GM19238 (cell line): ENCODE measurements at regions not wholly inside any gene's neighbourhood (a gene's known extent, or its start where the extent isn't known, plus 50 kb on each side); places are given as distances from the start of the nearest gene placed in this dataset.

Experiments used
- DNase-seq: peaks from one replicate; pipeline ENCODE4 v3.0.0; 2011; ENCODE audit warnings: low spot score; ENCODE audit not compliant: insufficient read length

DNA sequence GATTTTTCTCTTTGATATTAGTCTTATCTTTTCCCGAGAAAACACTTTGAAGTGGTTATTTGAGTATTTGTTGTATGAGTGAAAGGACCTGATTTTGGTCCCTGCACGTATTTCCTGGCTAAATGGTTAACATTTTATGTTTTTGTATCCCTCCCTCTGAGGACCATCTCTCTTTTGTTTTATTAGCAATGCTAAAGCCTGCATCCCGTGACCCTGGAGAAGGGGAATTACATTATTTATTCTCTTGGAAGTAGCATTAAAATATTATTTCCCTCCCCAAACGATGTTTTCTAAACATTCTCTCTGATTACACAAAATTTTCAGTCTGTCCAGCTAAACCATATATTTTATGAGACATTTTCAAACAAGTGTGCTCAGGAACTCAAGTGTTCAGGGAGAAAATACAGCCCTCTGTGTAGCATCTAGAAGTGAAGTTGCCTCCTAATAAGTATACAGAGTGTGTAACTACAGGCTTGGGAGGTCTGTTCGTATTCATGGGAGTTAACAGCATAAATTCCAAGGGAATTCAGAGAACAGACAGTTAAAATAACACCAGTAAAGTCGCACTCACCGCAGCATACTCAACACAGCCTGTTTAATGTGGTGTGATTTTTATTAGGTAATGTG is 163.8 kb upstream of the NPVF start:
- no peak for DNase-seq

DNA sequence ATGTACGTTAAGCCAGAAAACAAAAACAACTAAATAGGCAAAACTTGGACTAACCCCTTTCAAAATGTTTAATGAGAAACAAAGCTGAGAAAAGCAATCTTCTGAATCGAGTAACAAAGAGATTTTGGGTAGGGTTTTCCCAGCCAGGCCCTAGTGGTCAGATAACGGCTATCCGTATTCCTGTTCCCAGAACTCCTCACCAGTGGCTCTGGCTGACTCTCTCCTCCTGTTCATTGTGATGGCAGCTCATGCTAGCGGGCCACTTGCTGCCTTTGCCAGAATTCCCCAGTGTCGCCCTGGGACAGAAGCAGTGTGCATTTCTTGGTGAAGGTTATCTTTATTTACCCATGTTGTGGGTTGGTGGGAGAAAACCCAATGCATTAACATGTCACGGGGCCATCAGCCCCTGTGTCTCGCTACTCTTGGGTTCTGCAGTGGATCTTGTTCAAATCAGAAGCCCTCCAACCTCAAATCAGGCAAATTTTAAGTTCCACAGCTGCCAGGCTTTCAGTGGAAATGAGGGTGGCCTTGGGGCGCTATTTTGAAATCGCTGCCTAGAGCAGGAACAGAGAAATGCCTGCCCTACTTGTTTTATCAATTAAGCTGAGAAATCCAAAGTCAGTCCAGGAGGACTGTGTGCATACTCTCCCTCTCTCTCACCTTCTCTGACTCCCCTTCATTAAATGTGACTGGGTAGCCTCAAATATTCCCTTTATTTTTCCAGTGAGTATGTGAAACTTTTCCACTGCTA is 164.5 kb upstream of the NPVF start:
- DNase-seq = no peak

DNA sequence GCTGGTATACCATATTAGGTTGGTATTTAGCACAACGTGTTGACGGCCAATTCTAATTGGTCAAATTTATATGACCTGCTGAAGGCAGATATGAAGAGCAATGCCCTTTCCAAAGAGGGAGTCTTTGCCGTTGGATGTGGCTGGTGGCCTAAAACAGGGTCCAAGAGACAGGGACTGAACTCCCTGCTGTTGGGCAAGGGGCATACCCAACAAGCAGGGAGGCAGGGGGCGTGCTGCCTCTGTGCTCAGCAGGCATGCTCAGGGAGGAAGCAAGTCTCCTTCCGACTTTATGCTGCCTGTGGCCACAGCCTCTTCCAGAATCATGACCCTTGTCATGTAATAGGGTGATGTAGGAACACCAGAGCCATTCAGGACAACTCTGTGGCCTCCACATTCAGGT is 167.7 kb upstream of the NPVF start:
- no peak for DNase-seq

DNA sequence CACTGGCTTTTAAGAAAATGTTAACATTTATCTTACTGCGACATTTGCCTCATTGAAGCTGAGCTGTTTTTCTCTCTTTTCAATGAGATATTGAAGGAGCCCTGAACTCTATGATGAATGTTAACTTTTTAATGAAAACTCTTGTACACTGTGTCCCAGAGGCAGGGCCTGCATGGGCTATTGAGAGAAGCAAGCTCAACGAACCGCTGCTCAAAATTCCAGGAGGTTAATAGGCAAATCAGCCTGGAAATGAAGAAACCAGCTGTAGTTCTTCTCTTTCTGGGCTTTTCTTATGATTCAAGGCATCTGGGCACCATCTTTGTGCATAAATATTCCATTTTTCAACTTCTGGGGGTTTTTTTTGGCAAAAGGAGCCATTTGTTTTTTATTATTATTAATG is 168.4 kb upstream of the NPVF start:
- no peak for DNase-seq

DNA sequence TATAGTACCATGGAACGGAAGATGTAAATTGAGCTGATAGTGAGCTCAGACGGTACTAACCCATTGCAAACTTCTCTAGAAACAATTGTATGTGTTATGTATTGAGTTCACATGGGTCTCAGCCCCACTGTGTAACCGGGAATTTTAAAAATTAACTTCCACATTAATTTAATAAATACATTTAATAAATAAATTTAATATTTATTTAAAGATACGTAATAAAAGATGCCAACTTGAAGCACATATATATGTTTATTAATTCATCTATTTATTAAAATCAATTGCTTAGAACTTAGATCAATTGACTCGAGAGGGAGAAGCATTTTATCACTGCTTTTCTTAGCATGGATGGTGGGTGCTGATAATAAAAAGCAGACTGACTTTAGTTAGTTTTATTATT is 170.1 kb upstream of the NPVF start:
- DNase-seq = no peak

DNA sequence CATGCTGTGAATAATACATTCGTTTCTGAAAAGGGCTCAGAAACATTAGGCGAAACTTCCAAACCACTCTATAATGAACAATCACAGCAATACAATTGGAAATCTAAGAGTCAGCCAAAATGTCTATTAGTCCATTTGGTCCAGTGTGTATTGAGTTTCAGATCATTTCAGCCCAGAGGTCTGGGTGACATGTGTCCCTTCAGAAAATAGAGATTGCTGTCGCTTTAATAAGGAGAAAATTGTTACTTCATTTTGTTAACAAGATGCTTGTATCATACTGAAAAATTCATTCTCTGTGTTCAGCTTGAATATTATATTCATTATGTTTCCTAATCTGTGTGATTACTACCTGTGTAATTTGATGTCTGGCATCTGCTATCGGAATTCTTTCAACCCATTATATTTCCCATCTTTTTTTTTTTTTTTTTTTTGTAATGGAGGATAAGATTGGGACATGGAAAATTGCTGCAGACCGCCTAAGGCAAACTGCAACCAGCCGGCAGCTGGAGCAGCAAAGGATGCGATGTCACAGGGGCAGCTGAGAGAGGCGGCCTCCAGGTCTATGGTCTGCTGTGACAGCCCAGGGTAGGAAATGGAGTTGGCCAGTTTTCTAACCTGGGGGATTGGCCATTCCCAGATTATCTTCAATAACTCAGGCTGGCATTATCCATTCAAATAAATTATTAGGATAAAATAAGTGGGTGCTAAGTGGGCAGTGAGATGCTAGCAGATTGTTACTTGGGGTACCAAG is 170.9 kb upstream of the NPVF start:
- DNase-seq = no peak

DNA sequence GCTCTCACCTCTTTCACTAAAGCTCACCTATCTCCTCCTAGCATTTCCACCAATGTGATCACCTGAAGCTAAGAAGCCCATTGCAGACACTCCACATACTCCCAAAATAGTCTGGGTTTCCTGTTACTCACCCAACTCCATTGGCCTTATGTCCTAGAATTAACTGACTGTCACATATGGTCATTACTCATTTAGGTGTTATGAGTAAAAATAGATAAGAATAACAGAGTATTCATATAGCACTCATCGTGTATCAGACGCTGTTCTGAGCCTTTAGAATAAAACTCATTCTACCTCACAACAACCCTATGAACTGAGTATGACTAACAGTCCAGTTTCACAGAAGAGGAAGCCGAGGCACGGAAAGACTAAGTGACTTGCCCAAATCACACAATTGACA is 174.2 kb upstream of the NPVF start:
- no peak for DNase-seq

DNA sequence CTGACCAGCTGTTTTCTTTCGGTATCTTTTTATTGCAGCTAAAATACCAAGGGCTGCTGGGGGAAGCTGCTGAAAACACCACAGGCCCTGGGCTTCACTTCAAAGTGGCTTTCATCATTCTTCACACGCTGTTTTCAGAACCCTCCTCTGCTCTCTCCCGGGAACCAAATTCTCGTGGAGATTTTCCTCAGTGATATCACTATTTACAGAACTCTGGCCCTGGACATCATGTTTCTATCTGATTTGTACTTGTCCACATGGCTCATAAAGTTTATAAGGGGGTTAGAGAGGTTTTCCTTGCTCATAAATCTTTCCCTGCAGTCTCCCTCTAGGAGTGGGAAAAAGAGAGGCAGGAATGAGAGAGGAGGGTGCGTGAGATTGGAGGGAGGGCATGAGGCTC is 177.4 kb upstream of the NPVF start:
- no peak for DNase-seq

DNA sequence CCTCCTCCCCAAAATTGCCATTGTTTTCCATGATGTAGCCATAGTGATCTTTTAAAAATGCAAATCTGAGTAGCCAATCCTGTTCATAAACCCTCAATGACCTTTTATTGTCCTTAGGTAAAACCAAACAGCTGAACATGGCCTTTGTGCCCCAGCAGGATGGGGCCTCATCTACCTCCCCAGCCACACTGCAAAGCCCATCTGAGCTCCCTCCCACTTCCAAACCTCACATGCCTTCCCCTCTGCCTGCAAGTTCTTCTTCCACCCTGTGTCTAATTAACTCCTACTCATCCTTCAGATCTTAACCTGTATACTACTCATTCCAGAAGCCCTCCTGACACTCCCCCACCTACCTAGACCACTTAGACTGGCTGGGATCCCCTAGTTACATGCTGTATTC is 178.8 kb upstream of the NPVF start:
- no peak for DNase-seq

DNA sequence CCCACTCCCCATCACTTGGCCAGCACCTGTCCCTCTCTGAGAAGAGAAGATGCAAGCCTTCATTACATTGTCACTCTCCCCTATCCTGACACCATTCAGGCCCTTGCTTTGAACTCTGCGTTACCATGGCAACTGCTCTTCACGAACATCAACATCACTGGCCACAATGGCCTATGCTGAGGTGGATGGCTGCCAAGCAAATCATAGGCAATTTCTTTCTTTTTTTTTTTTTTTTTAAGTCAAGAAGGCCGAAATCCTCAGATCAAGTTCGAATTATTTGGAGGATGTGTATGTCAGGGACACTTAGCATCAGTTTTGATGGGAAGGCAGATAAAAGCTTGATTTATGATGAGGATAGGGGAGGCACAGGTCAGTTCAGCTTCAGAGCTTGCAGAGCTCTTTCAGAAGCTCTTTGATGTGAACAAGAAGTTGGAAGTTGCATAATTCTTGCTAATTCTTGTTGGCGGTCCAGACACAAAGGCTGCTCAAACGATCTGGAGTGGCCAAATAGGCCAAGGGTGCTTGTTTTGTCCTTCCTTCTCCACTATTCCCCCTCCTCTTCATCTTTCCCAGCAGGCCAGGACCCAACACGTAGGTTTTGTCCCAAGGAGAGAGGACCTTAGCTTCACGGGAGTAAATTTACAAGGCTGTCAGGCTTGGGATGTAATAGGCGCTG is 179.9 kb upstream of the NPVF start:
- DNase-seq = no peak

DNA sequence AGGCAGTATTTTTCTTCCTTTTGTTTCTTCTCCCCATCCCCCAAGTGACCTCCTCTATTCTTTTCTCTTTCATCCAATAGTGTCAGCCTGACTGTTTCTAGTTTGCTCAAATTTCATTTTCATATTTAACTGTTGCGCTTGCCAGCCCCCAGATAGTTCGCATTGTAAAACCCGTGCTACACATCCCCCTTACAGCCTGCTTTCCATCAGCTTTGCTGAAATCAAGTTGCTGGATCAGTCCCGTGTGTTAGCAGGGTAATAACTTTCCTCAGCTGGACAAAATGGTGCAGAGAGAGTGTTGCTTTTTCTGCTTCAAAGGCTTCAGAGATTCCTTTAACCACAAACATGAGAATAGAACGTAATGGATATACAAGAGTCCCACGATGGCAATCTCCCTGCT is 180.6 kb upstream of the NPVF start:
- no peak for DNase-seq

DNA sequence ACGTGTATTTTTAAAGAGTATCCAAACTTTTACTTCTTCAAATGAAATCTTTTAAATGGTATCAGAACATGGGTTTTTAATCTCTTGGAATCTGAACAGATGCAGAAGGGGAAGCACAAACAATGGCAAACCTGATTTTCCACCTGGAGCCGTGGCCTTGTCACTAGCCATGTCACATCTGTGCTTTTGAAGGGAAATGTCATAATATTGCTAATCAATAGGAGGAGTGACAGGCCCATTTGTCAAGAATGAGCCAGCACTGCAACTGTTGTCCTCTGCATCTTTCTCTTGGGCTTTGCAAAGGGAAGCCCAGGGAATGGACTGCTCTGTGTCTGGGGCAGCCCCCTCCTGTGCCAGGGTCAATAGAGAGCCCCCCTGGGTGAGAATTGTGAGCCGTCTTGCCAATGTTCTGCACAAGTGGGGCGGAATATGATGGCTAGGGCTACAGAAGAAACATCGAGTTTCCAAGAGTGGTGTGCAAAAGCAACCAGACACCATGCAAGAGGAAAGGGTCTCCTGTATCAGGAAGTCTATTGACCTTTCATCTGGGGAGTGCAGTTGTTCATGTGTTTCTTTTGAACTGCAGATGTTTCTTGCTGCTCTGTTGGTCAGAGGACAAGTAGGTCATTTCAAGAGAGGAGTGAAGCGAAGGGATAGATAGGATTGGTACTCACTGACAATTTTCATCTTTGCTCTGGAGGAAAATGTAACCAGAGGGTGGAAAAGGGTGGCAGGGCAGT is 181.8 kb upstream of the NPVF start:
- DNase-seq = no peak

DNA sequence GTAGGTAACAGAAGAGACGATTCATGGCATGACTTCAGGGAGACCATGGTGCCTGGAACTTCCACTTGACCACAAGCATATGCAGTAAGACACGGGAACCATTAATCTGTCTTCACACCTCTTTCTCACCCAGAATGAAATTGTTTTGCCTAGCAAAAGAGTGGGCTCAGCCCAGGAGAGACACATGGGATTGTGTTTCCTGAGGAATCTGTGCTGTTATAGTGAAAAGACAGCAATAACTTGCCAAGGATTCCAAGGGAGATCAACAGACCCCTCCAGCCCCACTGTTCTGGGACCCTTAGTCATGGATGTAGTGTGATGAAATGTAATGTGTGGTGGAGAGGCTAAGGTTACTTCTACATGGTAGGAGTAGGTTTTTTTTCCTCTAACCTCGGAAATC is 192.5 kb upstream of the NPVF start:
- DNase-seq = no peak

DNA sequence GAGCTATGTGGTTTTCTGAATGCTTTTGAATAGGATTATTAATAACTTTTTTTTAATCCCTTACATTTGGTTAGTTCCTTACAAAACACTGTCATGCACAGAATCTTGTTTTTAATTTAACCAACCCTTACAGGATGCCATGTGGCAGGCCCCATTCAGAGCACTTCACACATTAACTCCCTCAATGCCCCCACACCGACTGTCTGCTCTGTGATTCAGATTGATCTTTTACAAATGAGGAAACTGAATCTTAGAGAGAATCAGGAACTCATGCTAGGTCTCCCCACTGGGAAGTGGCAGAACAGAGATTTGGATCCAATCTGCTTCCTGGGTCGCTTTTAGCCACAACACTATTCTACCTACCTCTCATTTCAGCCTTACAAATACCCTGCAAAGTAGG is 195.8 kb upstream of the NPVF start:
- no peak for DNase-seq

DNA sequence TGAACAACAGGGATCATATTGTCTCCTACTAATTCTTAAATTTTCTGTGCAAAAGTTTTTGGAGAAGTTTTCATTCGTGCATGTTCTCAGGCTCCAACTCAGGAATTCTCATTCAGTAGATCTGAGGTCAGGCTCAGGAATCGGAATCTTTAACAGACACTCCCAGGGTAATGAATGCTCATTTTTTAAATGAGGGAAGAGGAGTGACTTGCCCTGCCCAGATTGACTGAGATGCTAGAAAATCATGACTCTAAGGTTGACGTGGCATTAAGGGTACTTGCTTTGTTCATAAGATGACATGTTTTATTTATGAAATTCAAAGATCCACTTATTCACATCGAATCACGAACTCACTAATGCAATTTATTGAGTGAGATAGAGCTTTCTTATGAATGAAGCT is 196.6 kb upstream of the NPVF start:
- no peak for DNase-seq

DNA sequence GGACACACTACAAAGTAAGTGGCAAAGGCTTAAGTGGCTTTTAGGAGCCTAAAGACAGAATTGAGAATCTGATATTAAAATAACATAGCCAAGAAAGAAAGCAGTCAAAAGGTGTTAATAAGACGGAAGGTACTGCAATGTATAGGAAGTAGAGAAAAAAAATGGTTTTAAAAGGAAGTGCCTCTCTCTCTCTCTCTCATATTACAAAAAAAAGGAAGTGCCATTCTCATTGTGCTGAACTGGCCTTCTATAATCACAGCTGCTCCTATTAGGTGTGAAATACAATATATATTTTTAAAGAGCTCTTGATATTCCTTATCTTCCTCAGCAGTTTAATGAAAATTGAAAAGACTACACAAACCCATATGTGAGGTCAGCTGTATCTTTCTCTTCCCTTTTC is 199.4 kb upstream of the NPVF start:
- DNase-seq = no peak

DNA sequence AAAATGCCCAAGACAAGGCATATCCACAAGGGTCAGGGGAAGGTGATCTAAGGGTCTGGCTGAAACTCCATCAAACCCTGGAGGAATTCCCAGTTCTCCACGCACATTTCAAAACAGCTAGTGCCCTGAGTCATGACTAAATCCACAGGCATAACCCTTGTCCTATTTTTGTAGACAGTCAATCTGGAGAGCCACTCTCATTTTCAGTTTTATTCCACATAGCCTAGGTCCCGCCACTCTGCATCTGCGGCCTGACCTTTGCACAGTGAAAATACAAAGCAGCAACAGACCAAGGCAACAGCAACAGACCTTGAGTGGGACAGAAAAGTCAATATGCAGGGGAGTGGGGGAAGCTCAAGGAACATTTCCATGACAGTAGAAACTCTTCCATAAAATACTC is 201.4 kb upstream of the NPVF start:
- DNase-seq = no peak

DNA sequence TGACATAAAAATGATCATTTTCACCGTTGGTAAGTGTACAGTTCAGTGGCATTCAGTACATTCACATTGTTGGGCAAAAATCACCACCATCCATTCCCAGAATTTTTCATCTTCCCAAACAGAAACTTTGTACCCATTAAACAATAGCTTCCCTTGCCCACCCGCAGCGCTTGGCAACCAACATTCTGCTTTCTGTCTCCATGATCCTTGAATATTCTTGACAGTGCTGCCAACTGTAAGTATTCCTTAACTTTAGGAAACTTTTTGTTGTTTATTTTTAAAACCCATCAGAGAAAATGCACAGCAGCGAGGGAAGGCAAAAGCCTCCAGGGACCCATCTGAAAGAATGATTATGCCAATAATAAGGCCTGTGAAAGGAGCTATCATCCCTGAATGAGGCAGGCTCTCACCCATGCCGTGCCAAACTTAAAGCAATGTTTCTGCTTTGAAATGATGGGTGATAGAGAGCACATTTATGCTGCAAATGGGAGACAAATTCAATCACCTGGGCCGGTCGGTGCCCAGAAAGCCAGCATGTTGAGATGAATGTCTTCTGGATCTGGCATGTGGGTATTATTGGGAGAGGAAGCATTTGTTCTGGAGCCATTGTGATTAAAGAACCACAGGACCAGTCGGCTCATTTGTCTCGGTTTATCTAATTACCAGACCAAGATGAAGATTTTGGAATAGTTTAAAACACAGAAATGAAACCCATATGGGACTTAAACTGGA is 202.1 kb upstream of the NPVF start:
- DNase-seq = no peak

DNA sequence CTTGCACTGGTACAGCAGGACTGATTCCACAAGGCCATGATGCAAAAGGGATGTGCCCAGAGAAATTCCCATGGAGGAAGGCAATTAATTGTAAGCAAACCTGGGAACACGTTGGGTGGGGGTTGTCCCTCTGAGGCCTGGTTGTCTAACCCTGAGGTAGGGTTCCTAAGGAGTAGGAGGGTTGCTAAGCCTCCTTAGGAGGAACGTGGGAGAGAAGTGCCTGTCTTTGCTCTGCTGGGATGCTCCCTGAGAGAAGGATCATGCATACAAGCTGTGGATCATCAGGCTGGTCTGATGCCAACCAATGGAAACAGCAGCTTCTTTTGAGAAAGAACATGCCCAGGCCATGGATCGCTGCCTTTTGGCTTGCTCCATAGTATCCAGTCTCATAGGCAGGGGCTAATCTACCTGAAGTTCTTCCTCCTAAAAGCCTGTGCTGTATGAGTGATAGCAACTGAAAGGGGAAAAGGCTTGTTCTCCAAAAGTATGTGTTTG is 203.7 kb upstream of the NPVF start:
- no peak for DNase-seq

DNA sequence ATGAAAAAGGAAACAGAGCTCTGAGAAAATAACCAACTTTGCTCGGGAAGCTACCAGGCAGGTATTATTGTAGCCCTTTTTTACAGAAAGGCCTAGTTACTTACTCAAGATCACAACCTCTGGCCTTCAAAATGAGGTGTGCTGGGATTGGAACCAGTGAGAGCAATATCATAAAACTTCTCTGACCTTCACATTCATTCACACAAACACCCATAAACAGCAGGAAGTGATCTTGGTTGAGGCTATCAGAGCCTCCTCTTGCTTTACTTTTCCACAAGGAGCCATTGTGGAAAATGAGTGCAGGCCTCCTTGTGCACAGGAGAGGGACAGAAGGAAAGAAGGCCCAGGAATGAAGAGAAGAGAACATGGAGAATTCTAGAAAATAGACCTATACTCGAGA is 204.5 kb upstream of the NPVF start:
- DNase-seq = no peak

DNA sequence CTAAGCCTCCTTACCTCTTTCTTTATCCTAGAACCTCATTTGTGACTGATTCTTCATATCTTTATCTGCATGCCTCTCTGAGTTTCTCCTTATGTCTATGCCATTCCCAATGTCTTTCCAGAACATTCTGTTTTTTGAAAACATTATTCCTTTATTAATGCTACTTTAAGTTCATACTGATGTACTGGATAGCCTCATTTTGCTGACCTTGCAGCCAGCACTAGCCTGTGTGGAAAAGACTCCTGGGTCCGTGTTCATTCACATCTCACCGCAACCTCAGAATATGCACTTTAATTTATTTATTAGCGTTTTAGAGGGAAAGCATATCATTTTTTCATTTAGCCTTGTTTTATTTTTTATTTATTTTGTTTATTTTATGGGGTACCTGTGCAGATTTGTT is 208.1 kb upstream of the NPVF start:
- DNase-seq = no peak
